ENCODE measurements at regions not wholly inside any gene's neighbourhood (a gene's known extent, or its start where the extent isn't known, plus 50 kb on each side); places are given as distances from the start of the nearest gene placed in this dataset.

DNA sequence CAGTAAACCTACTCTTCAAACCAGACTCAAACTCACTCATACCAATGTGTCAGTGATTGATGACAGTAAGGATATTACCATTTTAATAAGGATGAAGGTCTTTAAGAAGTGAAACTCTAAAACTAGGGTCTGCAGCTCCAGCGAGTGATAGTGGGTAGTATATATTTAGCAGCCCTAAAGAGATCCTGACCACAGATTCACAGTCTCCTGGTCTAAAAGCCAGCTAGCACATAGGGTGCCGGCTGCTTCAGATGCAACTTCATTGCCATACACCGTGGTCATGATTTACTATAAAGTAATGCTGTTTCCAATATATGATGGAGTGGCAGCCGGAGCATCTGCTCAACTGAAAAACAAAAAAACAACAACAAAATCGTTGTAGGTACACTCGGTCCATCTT lies 99.6 kb upstream of the MDM1 start (continued):
- TF ChIP-seq ELF1 (IDR thresholded peaks at IDR 0.05; ENCODE audit: borderline replicate concordance, low read depth) = no peak
- no peak for TF ChIP-seq ZNF274 (IDR thresholded peaks at IDR 0.05; ENCODE audit: low read depth, low read length)
- TF ChIP-seq, protein P1, sequence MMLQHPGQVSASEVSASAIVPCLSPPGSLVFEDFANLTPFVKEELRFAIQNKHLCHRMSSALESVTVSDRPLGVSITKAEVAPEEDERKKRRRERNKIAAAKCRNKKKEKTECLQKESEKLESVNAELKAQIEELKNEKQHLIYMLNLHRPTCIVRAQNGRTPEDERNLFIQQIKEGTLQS (IDR thresholded peaks at IDR 0.05) = no peak

DNA sequence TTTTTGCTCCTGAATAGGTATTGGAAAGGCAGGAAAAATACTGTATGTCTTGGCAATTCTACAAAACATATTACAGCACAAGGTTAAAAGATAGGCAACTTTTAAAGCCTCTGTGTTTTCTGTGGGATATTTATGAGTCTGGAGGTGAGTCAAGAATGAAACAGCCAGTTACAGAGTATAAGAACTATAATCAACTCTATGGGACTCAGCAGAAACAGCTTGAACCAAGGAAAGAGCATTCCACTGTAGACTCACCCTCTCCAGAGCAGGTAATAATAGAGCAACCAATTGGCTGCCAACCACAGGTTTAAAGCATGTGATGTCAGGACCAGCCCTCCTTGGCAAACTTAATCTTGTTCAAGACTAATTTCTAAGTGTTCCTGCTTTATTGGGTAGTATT lies 100.5 kb upstream of the MDM1 start:
- Histone ChIP-seq H4K20me1 (ENCODE audit: insufficient read depth) (no peaks in the 10 kb centered on the region), H3K27me3 (ENCODE audit: insufficient read depth, low read length) (no peaks in the 10 kb centered on the region), H3K27ac (ENCODE audit: low read depth, low read length) (no peak overlapping the region), H3K9ac (ENCODE audit: low read length) (no peak overlapping the region), H3K4me3 (replicated peaks in 1 of 2; ENCODE audit: low read depth in 1 of 2, low read length in 2 of 2) (no peak overlapping the region), H3K79me2 (ENCODE audit: insufficient read depth, low read length) (no peaks in the 10 kb centered on the region), H3K9me2 (ENCODE audit: insufficient read depth) (no peaks in the 10 kb centered on the region), H3K36me3 (ENCODE audit: control insufficient read depth in 1 of 2, insufficient read depth in 2 of 2, low read length in 2 of 2) (no peaks in the 10 kb centered on the region), H3K4me1 (ENCODE audit: control insufficient read depth in 1 of 2, insufficient read depth in 2 of 2, low read length in 2 of 2) (no peaks in the 10 kb centered on the region), H3K4me2 (ENCODE audit: low read length) (no peak overlapping the region), H2AFZ (ENCODE audit: low read depth, low read length, poor library complexity, severe bottlenecking) (no peak overlapping the region), H3K9me3 (ENCODE audit: control insufficient read depth in 1 of 2, insufficient read depth in 1 of 2, low read depth in 1 of 2, low read length in 2 of 2) (peaks cover 3 to 8% of the 10 kb centered on the region in 2 experiments; a peak in 2 of 4 replicates)
- intact Hi-C loops (cut with micrococcal nuclease) = no loop called here
- BruUV-seq (replicated peaks) = no TSS peak
- DNase-seq (ENCODE audit: low read depth, low spot score) = no peak
- ChIA-PET CTCF (no interaction called here), RAD21 (ENCODE audit: low non-redundant PET in 1 of 2, low total read pairs in 2 of 2, uncharacterized antibody in 2 of 2, unreplicated experiment in 2 of 2) (no interaction called here), POLR2A (no interaction called here)
- TF ChIP-seq, protein P2, sequence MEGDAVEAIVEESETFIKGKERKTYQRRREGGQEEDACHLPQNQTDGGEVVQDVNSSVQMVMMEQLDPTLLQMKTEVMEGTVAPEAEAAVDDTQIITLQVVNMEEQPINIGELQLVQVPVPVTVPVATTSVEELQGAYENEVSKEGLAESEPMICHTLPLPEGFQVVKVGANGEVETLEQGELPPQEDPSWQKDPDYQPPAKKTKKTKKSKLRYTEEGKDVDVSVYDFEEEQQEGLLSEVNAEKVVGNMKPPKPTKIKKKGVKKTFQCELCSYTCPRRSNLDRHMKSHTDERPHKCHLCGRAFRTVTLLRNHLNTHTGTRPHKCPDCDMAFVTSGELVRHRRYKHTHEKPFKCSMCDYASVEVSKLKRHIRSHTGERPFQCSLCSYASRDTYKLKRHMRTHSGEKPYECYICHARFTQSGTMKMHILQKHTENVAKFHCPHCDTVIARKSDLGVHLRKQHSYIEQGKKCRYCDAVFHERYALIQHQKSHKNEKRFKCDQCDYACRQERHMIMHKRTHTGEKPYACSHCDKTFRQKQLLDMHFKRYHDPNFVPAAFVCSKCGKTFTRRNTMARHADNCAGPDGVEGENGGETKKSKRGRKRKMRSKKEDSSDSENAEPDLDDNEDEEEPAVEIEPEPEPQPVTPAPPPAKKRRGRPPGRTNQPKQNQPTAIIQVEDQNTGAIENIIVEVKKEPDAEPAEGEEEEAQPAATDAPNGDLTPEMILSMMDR (IDR thresholded peaks at IDR 0.05 in 2 of 3, conservative IDR thresholded peaks at IDR 0.05 in 1 of 3; ENCODE audit: borderline replicate concordance in 1 of 3, insufficient read depth in 1 of 3, low read depth in 2 of 3, low read length in 2 of 3) = no peak
- TF ChIP-seq CBX3 (IDR thresholded peaks at IDR 0.05; ENCODE audit: low read depth) (no peak), YY1 (IDR thresholded peaks at IDR 0.05; ENCODE audit: extremely low read depth, insufficient replicate concordance, low read depth, low read length) (no peak), ELF1 (IDR thresholded peaks at IDR 0.05; ENCODE audit: borderline replicate concordance, low read depth) (no peak), SIN3A (IDR thresholded peaks at IDR 0.05; ENCODE audit: low read depth) (no peak), FOSL1 (IDR thresholded peaks at IDR 0.05; ENCODE audit: low read depth) (no peak), ZFX (IDR thresholded peaks at IDR 0.05) (no peak), SRF (IDR thresholded peaks at IDR 0.05; ENCODE audit: low read depth) (no peak)
- TF ChIP-seq, protein P3, sequence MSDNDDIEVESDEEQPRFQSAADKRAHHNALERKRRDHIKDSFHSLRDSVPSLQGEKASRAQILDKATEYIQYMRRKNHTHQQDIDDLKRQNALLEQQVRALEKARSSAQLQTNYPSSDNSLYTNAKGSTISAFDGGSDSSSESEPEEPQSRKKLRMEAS (IDR thresholded peaks at IDR 0.05) = no peak
- no peak for ATAC-seq
